K562 (cell line): ENCODE measurements at regions not wholly inside any gene's neighbourhood (a gene's known extent, or its start where the extent isn't known, plus 50 kb on each side); places are given as distances from the start of the nearest gene placed in this dataset.

Source experiments
- ATAC-seq: fragments of 200-7000 bp; cut with Tn5 transposase; 3 replicates; pipeline ENCODE4 v1.9.1; 2020; ENCODE audit warnings: moderate library complexity
- BruUV-seq: library from RNA; stranded (reverse); fragments of 400-500 nt; replicated peaks from 2 replicates; lab custom pipeline; 2021; lab: Mats Ljungman, UMichigan
- CTCF ChIA-PET: fragments of 300-600 bp; formaldehyde crosslinking; extraction: SDS; loops from one replicate; lab custom pipeline; 2021; ENCODE audit warnings: low intra/inter-chr PET ratio; lab: Yijun Ruan, JAX
- POLR2A ChIA-PET: fragments of 300-600, 350-650 bp; sonication (Branson Sonifier 250); formaldehyde crosslinking; extraction: SDS; loops from one replicate; lab custom pipeline; 2021; ENCODE audit warnings: antibody characterized with exemption, inconsistent platforms; lab: Yijun Ruan, JAX
- DNase-seq, 4 experiments: peaks; one replicate each; pipeline versions ENCODE4 v3.0.0 to v3.0.0-alpha.2; 2011 to 2018; ENCODE audit warnings: low spot score in 3 of 4, mixed read lengths in 3 of 4; ENCODE audit errors: extremely low read depth in 1 of 4
- FAIRE-seq: peaks from 2 replicates; lab custom pipeline; 2011; peaks lifted over from hg19 to GRCh38; lab: Jason Lieb, UNC
- H2AFZ ChIP-seq: 2 replicates; pipeline ENCODE4 v1.6.0; 2011; ENCODE audit warnings: low read depth, low read length, control low read depth, inconsistent platforms
- H3K27ac ChIP-seq: fragments of 200-600 bp; 3 replicates; pipeline ENCODE4 v1.8.0; 2011; ENCODE audit warnings: low read depth, mild to moderate bottlenecking, control low read depth, inconsistent platforms, low read length, moderate library complexity, mixed read lengths; ENCODE audit errors: extremely low read depth
- H3K27me3 ChIP-seq, 2 experiments: fragments of 300-600 bp in 1 of 2; 2 replicates in 1 of 2; 3 replicates in 1 of 2; pipeline versions ENCODE4 v1.6.0 to v1.8.0; 2011; ENCODE audit warnings: inconsistent platforms in 2 of 2, low read length in 2 of 2, mild to moderate bottlenecking in 1 of 2, mixed read lengths in 1 of 2, moderate library complexity in 1 of 2; ENCODE audit not compliant: control insufficient read depth in 2 of 2, insufficient read depth in 2 of 2
- H3K36me3 ChIP-seq: fragments of 300-600 bp; 3 replicates; pipeline ENCODE4 v1.8.0; 2011; ENCODE audit warnings: mild to moderate bottlenecking, low read length, inconsistent platforms; ENCODE audit not compliant: control insufficient read depth, insufficient read depth
- H3K4me1 ChIP-seq, 2 experiments: fragments of 200-600 bp in 1 of 2; replicated peaks in 1 of 2; 2 replicates in 1 of 2; 3 replicates in 1 of 2; pipeline versions ENCODE4 v1.5.1 to v1.8.0; 2011; ENCODE audit warnings: inconsistent platforms in 2 of 2, low read length in 2 of 2, mild to moderate bottlenecking in 1 of 2, mixed read lengths in 1 of 2, moderate library complexity in 1 of 2; ENCODE audit not compliant: control insufficient read depth in 2 of 2, insufficient read depth in 2 of 2
- H3K4me2 ChIP-seq: 2 replicates; pipeline ENCODE4 v1.6.1; 2011; ENCODE audit warnings: low read length, control low read depth, inconsistent platforms, mixed read lengths; ENCODE audit not compliant: insufficient read depth
- H3K4me3 ChIP-seq: fragments of 200-600 bp; sonication (generic), shearing (Covaris generic); 2 replicates; pipeline ENCODE4 v1.5.1; 2016; ENCODE audit warnings: control low read depth, inconsistent platforms
- H3K79me2 ChIP-seq: fragments of 200-600 bp; 3 replicates; pipeline ENCODE4 v1.8.0; 2011; ENCODE audit warnings: low read length, inconsistent platforms; ENCODE audit not compliant: control insufficient read depth, insufficient read depth
- H3K9ac ChIP-seq, 2 experiments: 2 replicates each; pipeline versions ENCODE4 v1.6.0 to v1.6.1; 2011; ENCODE audit warnings: low read depth in 2 of 2, low read length in 2 of 2, control low read depth in 1 of 2, inconsistent platforms in 1 of 2, mild to moderate bottlenecking in 1 of 2, mixed read lengths in 1 of 2; ENCODE audit not compliant: insufficient read depth in 1 of 2
- H3K9me1 ChIP-seq: one replicate; pipeline ENCODE4 v1.6.0; 2011; ENCODE audit warnings: inconsistent platforms, mild to moderate bottlenecking, low read length, moderate library complexity; ENCODE audit not compliant: control insufficient read depth, insufficient read depth
- H3K9me3 ChIP-seq: replicated peaks from 2 replicates; pipeline ENCODE4 v1.5.1; 2011; ENCODE audit warnings: low read depth, low read length, inconsistent platforms; ENCODE audit not compliant: control insufficient read depth, insufficient read depth
- H4K20me1 ChIP-seq: replicated peaks from 2 replicates; pipeline ENCODE4 v1.6.1; 2011; ENCODE audit warnings: low read length, inconsistent platforms, mixed read lengths; ENCODE audit not compliant: control insufficient read depth, insufficient read depth
- CSDE1 ChIP-seq, 2 experiments: fragments of 450-650 bp; IDR thresholded peaks; 2 replicates each; pipeline ENCODE4 v1.6.1; 2016; ENCODE audit warnings: mild to moderate bottlenecking in 1 of 2
- ETV6 ChIP-seq, 3 experiments: fragments of 150-350 bp in 1 of 3; sonication (generic) in 1 of 3; formaldehyde crosslinking in 1 of 3; IDR thresholded peaks; 2 replicates each; pipeline versions ENCODE4 v1.6.1 to v1.8.0; 2014 to 2022; ENCODE audit warnings: borderline replicate concordance in 2 of 3, low read depth in 2 of 3, antibody characterized with exemption in 1 of 3, low read length in 1 of 3, mild to moderate bottlenecking in 1 of 3, missing genetic modification reagents in 1 of 3
- PTBP1 ChIP-seq: fragments of 200-400 bp; formaldehyde crosslinking; IDR thresholded peaks from 2 replicates; pipeline ENCODE4 v1.6.1; 2017; ENCODE audit warnings: low read depth, low read length
- PTRF ChIP-seq: fragments of 450-650 bp; IDR thresholded peaks from 2 replicates; pipeline ENCODE4 v1.6.1; 2016; ENCODE audit warnings: mild to moderate bottlenecking, missing genetic modification characterization, missing compliant biosample characterization
- PTTG1 ChIP-seq: fragments of 450-650 bp; IDR thresholded peaks from 2 replicates; pipeline ENCODE4 v1.6.1; 2016; ENCODE audit warnings: low read depth, mild to moderate bottlenecking, missing genetic modification characterization, missing compliant biosample characterization
- TFAM ChIP-seq: fragments of 250-450 bp; sonication (Bioruptor Pico); conservative IDR thresholded peaks from 2 replicates; pipeline ENCODE4 v1.5.0; 2021; ENCODE audit warnings: mild to moderate bottlenecking, moderate library complexity
- ZBTB11 ChIP-seq, 3 experiments: fragments of 200-800 bp in 1 of 3; fragments of 250-450 bp in 1 of 3; fragments of 450-650 bp in 1 of 3; sonication (Bioruptor Pico) in 1 of 3; sonication (Bioruptor generic) in 1 of 3; formaldehyde crosslinking in 1 of 3; IDR thresholded peaks; 2 replicates each; pipeline versions ENCODE4 v1.6.1 to v1.8.0; 2016 to 2022; ENCODE audit warnings: mild to moderate bottlenecking in 2 of 3, missing genetic modification characterization in 2 of 3, missing compliant biosample characterization in 1 of 3, moderate library complexity in 1 of 3
- ZNF41 ChIP-seq: fragments of 250-450 bp; sonication (Bioruptor Pico); conservative IDR thresholded peaks from 2 replicates; pipeline ENCODE4 v1.4.0; 2020; ENCODE audit warnings: mild to moderate bottlenecking
- WGBS: fragments of 100-300 bp; shearing (Covaris generic); methylation state at CpG from one replicate; pipeline ENCODE4 v1.1.6; 2016; ENCODE audit warnings: low coverage, mixed read lengths; ENCODE audit not compliant: insufficient coverage; ENCODE audit errors: missing lambda C conversion rate; 5-methylcytosine and 5-hydroxymethylcytosine counted together
- in situ Hi-C: fragments of 300-500 bp; cut with MboI; formaldehyde crosslinking; loops from 4 replicates; pipeline ENCODE4 v1.15.0; 2018; ENCODE audit warnings: inconsistent platforms, mixed read lengths
- intact Hi-C: fragments of 100-400 bp; cut with micrococcal nuclease; formaldehyde crosslinking; loops from 2 replicates; pipeline ENCODE4 v1.14.2; 2022
- TF ChIP-seq, protein P1 (sequence below): sonication (generic); formaldehyde crosslinking; IDR thresholded peaks from 2 replicates; pipeline ENCODE4 v1.9.0; 2022; ENCODE audit warnings: mild to moderate bottlenecking, missing genetic modification reagents
- TF ChIP-seq, protein P2 (sequence below): sonication (generic); formaldehyde crosslinking; IDR thresholded peaks from 2 replicates; pipeline ENCODE4 v1.8.0; 2023; ENCODE audit warnings: missing genetic modification reagents, mild to moderate bottlenecking, borderline replicate concordance

DNA sequence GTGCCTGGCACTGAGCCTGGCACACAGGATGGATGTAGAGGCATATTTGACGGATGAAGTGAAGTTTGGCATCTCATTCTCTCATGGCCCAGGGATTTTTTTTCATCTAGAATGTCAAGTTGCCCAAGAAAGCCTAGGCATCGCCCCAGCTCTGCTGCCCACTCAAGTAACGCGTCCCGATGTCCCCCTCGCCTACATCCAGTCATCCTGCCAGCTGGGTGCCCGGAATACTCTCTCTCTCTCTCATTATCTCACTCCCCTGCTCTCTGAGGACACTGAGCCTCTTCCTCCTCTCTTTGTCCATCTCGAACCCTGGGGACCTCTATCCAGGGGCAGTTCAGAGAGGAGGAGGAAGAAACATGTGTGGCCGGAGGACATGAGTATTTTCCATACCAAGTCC, 142.3 kb upstream of the ZC3H12A start (continued):
- TF ChIP-seq ETV6 (IDR thresholded peaks at IDR 0.05; ENCODE audit: borderline replicate concordance in 1 of 2, low read depth in 2 of 2, low read length in 1 of 2) (no peak), ETV6 (CRISPR knock-in tag; IDR thresholded peaks at IDR 0.05; ENCODE audit: borderline replicate concordance) (no peak), PTRF (tag) (no peak), TFAM (CRISPR knock-in tag) (no peak), PTBP1 (no peak), PTTG1 (tag) (no peak)
- TF ChIP-seq, protein P1, sequence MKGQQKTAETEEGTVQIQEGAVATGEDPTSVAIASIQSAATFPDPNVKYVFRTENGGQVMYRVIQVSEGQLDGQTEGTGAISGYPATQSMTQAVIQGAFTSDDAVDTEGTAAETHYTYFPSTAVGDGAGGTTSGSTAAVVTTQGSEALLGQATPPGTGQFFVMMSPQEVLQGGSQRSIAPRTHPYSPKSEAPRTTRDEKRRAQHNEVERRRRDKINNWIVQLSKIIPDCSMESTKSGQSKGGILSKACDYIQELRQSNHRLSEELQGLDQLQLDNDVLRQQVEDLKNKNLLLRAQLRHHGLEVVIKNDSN, result no peak

GRCh38 chr1:37338658-37339057, 135.7 kb upstream of the ZC3H12A start:
- ATAC-seq, result no peak
- CTCF ChIA-PET, result no interaction called here
- H3K4me3 ChIP-seq, result no peak overlapping the region
- H3K36me3 ChIP-seq, result no peaks in the 10 kb centered on the region
- TF ChIP-seq ZNF41 (no peak), CSDE1 (IDR thresholded peaks at IDR 0.05) (no peak), ZBTB11 (CRISPR knock-in tag; IDR thresholded peaks at IDR 0.05) (no peak)
- TF ChIP-seq, protein P2, sequence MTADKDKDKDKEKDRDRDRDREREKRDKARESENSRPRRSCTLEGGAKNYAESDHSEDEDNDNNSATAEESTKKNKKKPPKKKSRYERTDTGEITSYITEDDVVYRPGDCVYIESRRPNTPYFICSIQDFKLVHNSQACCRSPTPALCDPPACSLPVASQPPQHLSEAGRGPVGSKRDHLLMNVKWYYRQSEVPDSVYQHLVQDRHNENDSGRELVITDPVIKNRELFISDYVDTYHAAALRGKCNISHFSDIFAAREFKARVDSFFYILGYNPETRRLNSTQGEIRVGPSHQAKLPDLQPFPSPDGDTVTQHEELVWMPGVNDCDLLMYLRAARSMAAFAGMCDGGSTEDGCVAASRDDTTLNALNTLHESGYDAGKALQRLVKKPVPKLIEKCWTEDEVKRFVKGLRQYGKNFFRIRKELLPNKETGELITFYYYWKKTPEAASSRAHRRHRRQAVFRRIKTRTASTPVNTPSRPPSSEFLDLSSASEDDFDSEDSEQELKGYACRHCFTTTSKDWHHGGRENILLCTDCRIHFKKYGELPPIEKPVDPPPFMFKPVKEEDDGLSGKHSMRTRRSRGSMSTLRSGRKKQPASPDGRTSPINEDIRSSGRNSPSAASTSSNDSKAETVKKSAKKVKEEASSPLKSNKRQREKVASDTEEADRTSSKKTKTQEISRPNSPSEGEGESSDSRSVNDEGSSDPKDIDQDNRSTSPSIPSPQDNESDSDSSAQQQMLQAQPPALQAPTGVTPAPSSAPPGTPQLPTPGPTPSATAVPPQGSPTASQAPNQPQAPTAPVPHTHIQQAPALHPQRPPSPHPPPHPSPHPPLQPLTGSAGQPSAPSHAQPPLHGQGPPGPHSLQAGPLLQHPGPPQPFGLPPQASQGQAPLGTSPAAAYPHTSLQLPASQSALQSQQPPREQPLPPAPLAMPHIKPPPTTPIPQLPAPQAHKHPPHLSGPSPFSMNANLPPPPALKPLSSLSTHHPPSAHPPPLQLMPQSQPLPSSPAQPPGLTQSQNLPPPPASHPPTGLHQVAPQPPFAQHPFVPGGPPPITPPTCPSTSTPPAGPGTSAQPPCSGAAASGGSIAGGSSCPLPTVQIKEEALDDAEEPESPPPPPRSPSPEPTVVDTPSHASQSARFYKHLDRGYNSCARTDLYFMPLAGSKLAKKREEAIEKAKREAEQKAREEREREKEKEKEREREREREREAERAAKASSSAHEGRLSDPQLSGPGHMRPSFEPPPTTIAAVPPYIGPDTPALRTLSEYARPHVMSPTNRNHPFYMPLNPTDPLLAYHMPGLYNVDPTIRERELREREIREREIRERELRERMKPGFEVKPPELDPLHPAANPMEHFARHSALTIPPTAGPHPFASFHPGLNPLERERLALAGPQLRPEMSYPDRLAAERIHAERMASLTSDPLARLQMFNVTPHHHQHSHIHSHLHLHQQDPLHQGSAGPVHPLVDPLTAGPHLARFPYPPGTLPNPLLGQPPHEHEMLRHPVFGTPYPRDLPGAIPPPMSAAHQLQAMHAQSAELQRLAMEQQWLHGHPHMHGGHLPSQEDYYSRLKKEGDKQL (CRISPR knock-in tag), result no peak
- TF ChIP-seq, all 486 proteins: peak for 0
- FAIRE-seq (no peak), DNase-seq (no peak)
- no TSS peak for BruUV-seq
- Histone ChIP-seq H3K27me3 (peaks cover 0 to 10% of the 10 kb centered on the region in 2 experiments; a peak in 1 of 5 replicates), H2AFZ (no peak overlapping the region), H3K4me2 (no peak overlapping the region), H4K20me1 (no peaks in the 10 kb centered on the region), H3K79me2 (no peaks in the 10 kb centered on the region), H3K27ac (no peak overlapping the region), H3K9ac (no peak overlapping the region; a peak in 1 of 4 replicates), H3K9me3 (no peaks in the 10 kb centered on the region), H3K4me1 (no peaks in the 10 kb centered on the region), H3K9me1 (no peaks in the 10 kb centered on the region)
- 0% methylated on average over 2 of the region's 2 CpGs for WGBS
- in situ Hi-C loops, result no loop called here
- POLR2A ChIA-PET, result no interaction called here
- intact Hi-C loops, result no loop called here
